Adrenal gland (tissue), 9 donors: ENCODE measurements at regions not wholly inside any gene's neighbourhood (a gene's known extent, or its start where the extent isn't known, plus 50 kb on each side); places are given as distances from the start of the nearest gene placed in this dataset.

Source experiments
- DNase-seq, 7 donors: peaks; one replicate each; pipeline ENCODE4 v3.0.0-alpha.2; 2019 to 2020
- H3K27ac ChIP-seq, 5 donors: fragments of 200-600 bp; sonication (generic) in 4 of 5; 1 replicate in 3 of 5; 2 replicates in 2 of 5; pipeline versions ENCODE4 v1.5.1 to v1.8.0; 2016 to 2020; ENCODE audit warnings: mild to moderate bottlenecking in 1 of 5
- H3K27me3 ChIP-seq: fragments of 200-600 bp; 2 replicates; pipeline ENCODE4 v1.8.0; 2021
- H3K36me3 ChIP-seq, 2 donors: fragments of 200-600 bp; replicated peaks in 1 of 2; 1 replicate in 1 of 2; 2 replicates in 1 of 2; pipeline versions ENCODE4 v1.5.1 to v1.8.0; 2018 to 2022
- H3K4me1 ChIP-seq, 2 donors: fragments of 200-600 bp; replicated peaks in 1 of 2; 1 replicate in 1 of 2; 2 replicates in 1 of 2; pipeline versions ENCODE4 v1.5.1 to v1.8.0; 2018 to 2021
- H3K4me3 ChIP-seq, 4 donors: fragments of 200-600 bp; sonication (generic) in 3 of 4; one replicate each; pipeline ENCODE4 v1.5.1; 2016 to 2018
- H3K9me3 ChIP-seq, 3 donors: fragments of 200-600 bp; sonication (generic) in 1 of 3; replicated peaks in 1 of 3; 1 replicate in 2 of 3; 2 replicates in 1 of 3; pipeline versions ENCODE4 v1.5.1 to v1.8.0; 2016 to 2021
- POLR2A ChIP-seq, 2 donors: fragments of 450-650 bp; IDR thresholded peaks; one replicate each; pipeline ENCODE4 v1.6.1; 2017; ENCODE audit warnings: antibody characterized with exemption in 2 of 2, mild to moderate bottlenecking in 2 of 2, moderate library complexity in 1 of 2
- WGBS, 4 donors: extraction: QIAGEN DNeasy Blood & Tissue Kit in 2 of 4; methylation state at CpG; one replicate each; pipeline versions ENCODE4 v1.1.5 to v1.1.7; 2013 to 2017; 5-methylcytosine and 5-hydroxymethylcytosine counted together
- intact Hi-C, 2 donors: fragments of 100-400 bp; cut with DNase I; formaldehyde crosslinking; loops; one replicate each; pipeline versions ENCODE4 v1.14.1 to v1.15.0; 2022 to 2023
- TF ChIP-seq, protein P1 (sequence below), 6 experiments: fragments of 450-650 bp in 4 of 6; fragments of 200-600 bp in 2 of 6; sonication (generic) in 1 of 6; IDR thresholded peaks; 1 replicate in 5 of 6; 2 replicates in 1 of 6; pipeline versions ENCODE4 v1.5.1 to v1.8.0; 2016 to 2021; ENCODE audit warnings: antibody characterized with exemption in 6 of 6, mild to moderate bottlenecking in 2 of 6, moderate library complexity in 1 of 6
- donor health status: healthy with polysubstance abuse.
- donor health status: Bipolar disorder and iron deficiency.
- donor health status: DM: yes; HTN: yes; CAD: no.
- donor health status: DM: no; HTN: no; CAD: no.
- donor health status: DM: no; HTN: no; CAD: no.

GRCh38 chr5:44189255-44189654 is 200.0 kb downstream of the FGF10 start:
- intact Hi-C loops = no loop called here
- 88 to 95% (median 93%) methylated on average over 2 of the region's 2 CpGs for WGBS, 4 donors

GRCh38 chr5:44187973-44188372 is 201.2 kb downstream of the FGF10 start:
- 63 to 76% (median 72%) methylated on average over 3 of the region's 3 CpGs for WGBS, 4 donors
- Histone ChIP-seq H3K36me3 (no peaks in the 10 kb centered on the region), H3K27me3 (no peaks in the 10 kb centered on the region), H3K4me1 (no peaks in the 10 kb centered on the region), H3K9me3 (no peaks in the 10 kb centered on the region), H3K4me3 (no peak overlapping the region), H3K27ac (no peak overlapping the region)
- TF ChIP-seq, protein P1, sequence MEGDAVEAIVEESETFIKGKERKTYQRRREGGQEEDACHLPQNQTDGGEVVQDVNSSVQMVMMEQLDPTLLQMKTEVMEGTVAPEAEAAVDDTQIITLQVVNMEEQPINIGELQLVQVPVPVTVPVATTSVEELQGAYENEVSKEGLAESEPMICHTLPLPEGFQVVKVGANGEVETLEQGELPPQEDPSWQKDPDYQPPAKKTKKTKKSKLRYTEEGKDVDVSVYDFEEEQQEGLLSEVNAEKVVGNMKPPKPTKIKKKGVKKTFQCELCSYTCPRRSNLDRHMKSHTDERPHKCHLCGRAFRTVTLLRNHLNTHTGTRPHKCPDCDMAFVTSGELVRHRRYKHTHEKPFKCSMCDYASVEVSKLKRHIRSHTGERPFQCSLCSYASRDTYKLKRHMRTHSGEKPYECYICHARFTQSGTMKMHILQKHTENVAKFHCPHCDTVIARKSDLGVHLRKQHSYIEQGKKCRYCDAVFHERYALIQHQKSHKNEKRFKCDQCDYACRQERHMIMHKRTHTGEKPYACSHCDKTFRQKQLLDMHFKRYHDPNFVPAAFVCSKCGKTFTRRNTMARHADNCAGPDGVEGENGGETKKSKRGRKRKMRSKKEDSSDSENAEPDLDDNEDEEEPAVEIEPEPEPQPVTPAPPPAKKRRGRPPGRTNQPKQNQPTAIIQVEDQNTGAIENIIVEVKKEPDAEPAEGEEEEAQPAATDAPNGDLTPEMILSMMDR (IDR thresholded peaks at IDR 0.05) = no peak
- TF ChIP-seq POLR2A (IDR thresholded peaks at IDR 0.05) = no peak
- intact Hi-C loops = no loop called here
- DNase-seq = no peak

More at GRCh38 chr5:44189255-44189654, 200.0 kb downstream of the FGF10 start:
- Histone ChIP-seq H3K36me3 (no peaks in the 10 kb centered on the region), H3K4me1 (no peaks in the 10 kb centered on the region), H3K27me3 (no peaks in the 10 kb centered on the region), H3K9me3 (no peaks in the 10 kb centered on the region), H3K27ac (no peak overlapping the region), H3K4me3 (no peak overlapping the region)
- TF ChIP-seq POLR2A (IDR thresholded peaks at IDR 0.05) = no peak
- TF ChIP-seq, protein P1 (IDR thresholded peaks at IDR 0.05) = no peak
- DNase-seq = no peak

DNA sequence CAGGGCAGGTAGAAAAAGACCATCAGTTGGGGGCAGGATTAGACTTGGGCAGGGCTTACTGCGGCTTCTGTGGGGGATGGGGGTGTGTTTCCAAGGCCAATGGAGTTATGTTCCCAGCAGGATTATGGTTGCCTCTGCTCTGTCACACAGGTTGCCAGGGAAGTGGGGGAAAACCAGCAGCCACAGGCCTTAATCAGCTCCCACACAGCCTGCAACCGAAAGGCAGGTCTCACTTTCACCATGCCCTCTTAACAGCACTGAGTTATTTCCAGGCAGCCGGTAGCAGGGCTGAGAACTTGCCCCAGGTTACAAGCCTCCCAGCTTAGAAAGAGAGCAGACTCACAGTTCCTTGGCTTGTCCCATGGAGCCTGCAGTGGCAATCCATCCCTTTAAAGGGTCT is 205.5 kb downstream of the FGF10 start:
- intact Hi-C loops = no loop called here
- Histone ChIP-seq H3K9me3 (no peaks in the 10 kb centered on the region), H3K4me3 (no peak overlapping the region), H3K36me3 (no peaks in the 10 kb centered on the region), H3K27ac (no peak overlapping the region), H3K4me1 (no peaks in the 10 kb centered on the region), H3K27me3 (no peaks in the 10 kb centered on the region)
- no peak for TF ChIP-seq POLR2A (IDR thresholded peaks at IDR 0.05)
- TF ChIP-seq, protein P1 (IDR thresholded peaks at IDR 0.05) = no peak
- 67 to 84% (median 77%) methylated on average over 3 of the region's 3 CpGs for WGBS, 4 donors
- no peak for DNase-seq

- no peaks in the 10 kb centered on the region for H3K9me3 ChIP-seq
- H3K36me3 ChIP-seq = no peaks in the 10 kb centered on the region
- no peak overlapping the region for H3K27ac ChIP-seq
- WGBS, 4 donors = 85 to 88% (median 87%) methylated on average over 1 of the region's 1 CpG
- H3K4me1 ChIP-seq = no peaks in the 10 kb centered on the region
- no peak for DNase-seq
- H3K4me3 ChIP-seq = no peak overlapping the region
- intact Hi-C loops = no loop called here
- TF ChIP-seq, protein P1 (IDR thresholded peaks at IDR 0.05) = no peak
- no peak for TF ChIP-seq POLR2A (IDR thresholded peaks at IDR 0.05)
- no peaks in the 10 kb centered on the region for H3K27me3 ChIP-seq
Observed at GRCh38 chr5:44183312-44183711, 205.9 kb downstream of the FGF10 start.
